GM12878 (cell line): ENCODE measurements at regions not wholly inside any gene's neighbourhood (a gene's known extent, or its start where the extent isn't known, plus 50 kb on each side); places are given as distances from the start of the nearest gene placed in this dataset.

Experiments used
- ATAC-seq: fragments of 200-7000 bp; cut with Tn5 transposase; 3 replicates; pipeline ENCODE4 v1.9.1; 2020; ENCODE audit warnings: mild to moderate bottlenecking, moderate library complexity
- BruUV-seq: library from RNA; stranded (reverse); fragments of 400-500 nt; replicated peaks from 2 replicates; lab custom pipeline; 2021; lab: Mats Ljungman, UMichigan
- CTCF ChIA-PET: fragments of 300-600 bp; sonication (Branson Sonifier 250); formaldehyde crosslinking; extraction: SDS; loops from one replicate; lab custom pipeline; 2021; ENCODE audit warnings: inconsistent platforms; lab: Yijun Ruan, JAX
- POLR2A ChIA-PET: fragments of 350-600 bp; formaldehyde crosslinking; extraction: SDS; loops from one replicate; lab custom pipeline; 2021; ENCODE audit warnings: inconsistent platforms; lab: Charles Lee
- RAD21 ChIA-PET: fragments of 300-600 bp; sonication (Branson Sonifier 250); formaldehyde crosslinking; loops from one replicate; lab custom pipeline; 2023; ENCODE audit warnings: antibody characterized with exemption; ENCODE audit not compliant: unreplicated experiment; lab: Charles Lee
- SMC1A ChIA-PET: fragments of 300-600 bp; sonication (Branson Sonifier 250); formaldehyde crosslinking; loops from one replicate; lab custom pipeline; 2023; ENCODE audit not compliant: unreplicated experiment, uncharacterized antibody; lab: Charles Lee
- DNase-seq: peaks from one replicate; pipeline ENCODE4 v3.0.0-alpha.2; 2011; ENCODE audit warnings: low read depth, low spot score
- FAIRE-seq: peaks from 3 replicates; lab custom pipeline; 2011; peaks lifted over from hg19 to GRCh38; lab: Jason Lieb, UNC
- H2AFZ ChIP-seq: 2 replicates; pipeline ENCODE4 v1.6.0; 2011; ENCODE audit warnings: low read depth, low read length, control low read depth; ENCODE audit not compliant: control insufficient read depth
- H3K27ac ChIP-seq: 2 replicates; pipeline ENCODE4 v1.5.1; 2011; ENCODE audit warnings: control low read depth; ENCODE audit not compliant: control insufficient read depth, insufficient read depth
- H3K27me3 ChIP-seq, 2 experiments: replicated peaks in 1 of 2; 2 replicates each; pipeline versions ENCODE4 v1.6.0 to v1.6.1; 2011; ENCODE audit warnings: low read length in 1 of 2; ENCODE audit not compliant: control insufficient read depth in 2 of 2, insufficient read depth in 2 of 2
- H3K36me3 ChIP-seq, 2 experiments: 2 replicates each; pipeline ENCODE4 v1.5.1; 2011; ENCODE audit warnings: low read length in 1 of 2; ENCODE audit not compliant: control insufficient read depth in 2 of 2, insufficient read depth in 2 of 2
- H3K4me1 ChIP-seq: 2 replicates; pipeline ENCODE4 v1.6.1; 2011; ENCODE audit warnings: mild to moderate bottlenecking, low read length, moderate library complexity, mixed read lengths; ENCODE audit not compliant: control insufficient read depth, insufficient read depth
- H3K4me2 ChIP-seq: 2 replicates; pipeline ENCODE4 v1.6.0; 2011; ENCODE audit warnings: control low read depth; ENCODE audit not compliant: control insufficient read depth, insufficient read depth
- H3K4me3 ChIP-seq: fragments of 200-600 bp; sonication (generic); 2 replicates; pipeline ENCODE4 v1.5.1; 2016
- H3K79me2 ChIP-seq: 2 replicates; pipeline ENCODE4 v1.6.0; 2011; ENCODE audit warnings: low read length; ENCODE audit not compliant: control insufficient read depth, insufficient read depth
- H3K9ac ChIP-seq: 2 replicates; pipeline ENCODE4 v1.8.0; 2011; ENCODE audit warnings: low read length, control low read depth, mixed read lengths; ENCODE audit not compliant: control insufficient read depth, insufficient read depth
- H3K9me3 ChIP-seq: replicated peaks from 3 replicates; pipeline ENCODE4 v1.5.1; 2011; ENCODE audit warnings: mild to moderate bottlenecking, low read length; ENCODE audit not compliant: control insufficient read depth, insufficient read depth
- H4K20me1 ChIP-seq: 2 replicates; pipeline ENCODE4 v1.6.0; 2011; ENCODE audit not compliant: control insufficient read depth, insufficient read depth
- CEBPB ChIP-seq, 2 experiments: fragments of 150-350 bp in 1 of 2; IDR thresholded peaks; 2 replicates each; pipeline ENCODE4 v1.6.1; 2012 to 2014; ENCODE audit warnings: low read depth in 2 of 2, low read length in 2 of 2, borderline replicate concordance in 1 of 2, inconsistent platforms in 1 of 2
- EP300 ChIP-seq, 2 experiments: fragments of 150-350 bp in 1 of 2; IDR thresholded peaks; 2 replicates each; pipeline ENCODE4 v1.6.1; 2011 to 2012; ENCODE audit warnings: low read depth in 2 of 2, low read length in 2 of 2, borderline replicate concordance in 1 of 2, improper control_type of control experiment in 1 of 2, inconsistent platforms in 1 of 2; ENCODE audit not compliant: control insufficient read depth in 1 of 2
- PAX8 ChIP-seq: fragments of 450-650 bp; IDR thresholded peaks from 2 replicates; pipeline ENCODE4 v1.6.1; 2017; ENCODE audit warnings: mild to moderate bottlenecking, moderate library complexity
- RAD21 ChIP-seq: IDR thresholded peaks from 2 replicates; pipeline ENCODE4 v1.6.1; 2011; ENCODE audit warnings: mild to moderate bottlenecking, low read depth, low read length, moderate library complexity; ENCODE audit not compliant: insufficient read depth
- TARDBP ChIP-seq: IDR thresholded peaks from 2 replicates; pipeline ENCODE4 v1.6.1; 2016; ENCODE audit warnings: borderline replicate concordance
- WGBS: methylation state at CpG from one replicate; pipeline ENCODE4 v1.1.6; 2016; ENCODE audit warnings: low lambda C conversion rate; ENCODE audit not compliant: insufficient replicate concordance, insufficient coverage; ENCODE audit errors: missing lambda C conversion rate; 5-methylcytosine and 5-hydroxymethylcytosine counted together
- in situ Hi-C: fragments of 300-500 bp; cut with MboI; formaldehyde crosslinking; loops from 9 replicates; pipeline ENCODE4 v1.14.3; 2018; ENCODE audit warnings: mixed read lengths
- intact Hi-C: fragments of 100-400 bp; cut with micrococcal nuclease; formaldehyde crosslinking; loops from one replicate; pipeline ENCODE4 v1.14.2; 2022; ENCODE audit not compliant: unreplicated experiment
- TF ChIP-seq, protein P1 (sequence below): fragments of 450-650 bp; IDR thresholded peaks from 2 replicates; pipeline ENCODE4 v1.6.1; 2016; ENCODE audit warnings: mild to moderate bottlenecking, moderate library complexity, borderline replicate concordance
- TF ChIP-seq, protein P2 (sequence below): IDR thresholded peaks from 2 replicates; pipeline ENCODE4 v1.6.1; 2012; ENCODE audit warnings: mild to moderate bottlenecking, low read depth, low read length
- TF ChIP-seq, protein P3 (sequence below): IDR thresholded peaks from 2 replicates; pipeline ENCODE4 v1.6.1; 2012; ENCODE audit warnings: low read depth, low read length, improper control_type of control experiment

DNA sequence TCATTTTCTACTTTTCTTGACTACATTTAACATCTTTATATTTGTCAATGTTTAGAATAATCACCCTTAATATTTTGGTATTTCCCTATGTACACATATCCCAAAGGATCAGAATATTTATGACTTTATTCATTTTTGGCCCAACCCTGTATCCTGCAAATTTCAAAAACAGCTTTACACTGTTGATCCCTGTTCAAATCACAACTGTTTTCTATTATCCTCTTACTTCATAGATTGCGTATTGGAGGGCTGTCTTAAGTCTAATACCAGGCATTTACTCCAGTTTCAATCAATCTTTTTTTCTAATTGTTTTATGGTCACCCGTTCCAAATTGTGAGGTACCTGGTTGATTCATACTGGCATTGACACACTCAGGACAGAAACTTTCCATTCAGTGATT, 107.9 kb downstream of the RPL22L1 start:
- ChIA-PET POLR2A (no interaction called here), CTCF (interaction anchor here (0.7 kb wide), 1 partner anchor 49 kb away, joined by 3 read pairs; no protein-coding TSS in a partner anchor), RAD21 (no interaction called here), SMC1A (no interaction called here)
- in situ Hi-C loops (no loop called here), intact Hi-C loops (no loop called here)
- Histone ChIP-seq H4K20me1 (no peaks in the 10 kb centered on the region), H3K36me3 (no peaks in the 10 kb centered on the region), H3K27ac (no peak overlapping the region), H3K9me3 (no peaks in the 10 kb centered on the region), H3K4me2 (no peak overlapping the region), H3K27me3 (no peaks in the 10 kb centered on the region; a peak in 2 of 4 replicates), H3K4me3 (no peak overlapping the region), H3K79me2 (no peaks in the 10 kb centered on the region), H2AFZ (no peak overlapping the region), H3K9ac (no peak overlapping the region), H3K4me1 (no peaks in the 10 kb centered on the region)
- DNase-seq (no peak), FAIRE-seq (no peak), ATAC-seq (no peak)
- TF ChIP-seq CEBPB (IDR thresholded peaks at IDR 0.05; ENCODE audit: borderline replicate concordance in 1 of 2, low read depth in 2 of 2, low read length in 2 of 2) = no peak
- TF ChIP-seq, protein P1, sequence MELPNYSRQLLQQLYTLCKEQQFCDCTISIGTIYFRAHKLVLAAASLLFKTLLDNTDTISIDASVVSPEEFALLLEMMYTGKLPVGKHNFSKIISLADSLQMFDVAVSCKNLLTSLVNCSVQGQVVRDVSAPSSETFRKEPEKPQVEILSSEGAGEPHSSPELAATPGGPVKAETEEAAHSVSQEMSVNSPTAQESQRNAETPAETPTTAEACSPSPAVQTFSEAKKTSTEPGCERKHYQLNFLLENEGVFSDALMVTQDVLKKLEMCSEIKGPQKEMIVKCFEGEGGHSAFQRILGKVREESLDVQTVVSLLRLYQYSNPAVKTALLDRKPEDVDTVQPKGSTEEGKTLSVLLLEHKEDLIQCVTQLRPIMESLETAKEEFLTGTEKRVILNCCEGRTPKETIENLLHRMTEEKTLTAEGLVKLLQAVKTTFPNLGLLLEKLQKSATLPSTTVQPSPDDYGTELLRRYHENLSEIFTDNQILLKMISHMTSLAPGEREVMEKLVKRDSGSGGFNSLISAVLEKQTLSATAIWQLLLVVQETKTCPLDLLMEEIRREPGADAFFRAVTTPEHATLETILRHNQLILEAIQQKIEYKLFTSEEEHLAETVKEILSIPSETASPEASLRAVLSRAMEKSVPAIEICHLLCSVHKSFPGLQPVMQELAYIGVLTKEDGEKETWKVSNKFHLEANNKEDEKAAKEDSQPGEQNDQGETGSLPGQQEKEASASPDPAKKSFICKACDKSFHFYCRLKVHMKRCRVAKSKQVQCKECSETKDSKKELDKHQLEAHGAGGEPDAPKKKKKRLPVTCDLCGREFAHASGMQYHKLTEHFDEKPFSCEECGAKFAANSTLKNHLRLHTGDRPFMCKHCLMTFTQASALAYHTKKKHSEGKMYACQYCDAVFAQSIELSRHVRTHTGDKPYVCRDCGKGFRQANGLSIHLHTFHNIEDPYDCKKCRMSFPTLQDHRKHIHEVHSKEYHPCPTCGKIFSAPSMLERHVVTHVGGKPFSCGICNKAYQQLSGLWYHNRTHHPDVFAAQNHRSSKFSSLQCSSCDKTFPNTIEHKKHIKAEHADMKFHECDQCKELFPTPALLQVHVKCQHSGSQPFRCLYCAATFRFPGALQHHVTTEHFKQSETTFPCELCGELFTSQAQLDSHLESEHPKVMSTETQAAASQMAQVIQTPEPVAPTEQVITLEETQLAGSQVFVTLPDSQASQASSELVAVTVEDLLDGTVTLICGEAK = no peak
- TF ChIP-seq RAD21 = no peak
- TF ChIP-seq EP300 (IDR thresholded peaks at IDR 0.05; ENCODE audit: borderline replicate concordance in 1 of 2, control insufficient read depth in 1 of 2, low read depth in 2 of 2, low read length in 2 of 2) = no peak
- TF ChIP-seq, protein P2, sequence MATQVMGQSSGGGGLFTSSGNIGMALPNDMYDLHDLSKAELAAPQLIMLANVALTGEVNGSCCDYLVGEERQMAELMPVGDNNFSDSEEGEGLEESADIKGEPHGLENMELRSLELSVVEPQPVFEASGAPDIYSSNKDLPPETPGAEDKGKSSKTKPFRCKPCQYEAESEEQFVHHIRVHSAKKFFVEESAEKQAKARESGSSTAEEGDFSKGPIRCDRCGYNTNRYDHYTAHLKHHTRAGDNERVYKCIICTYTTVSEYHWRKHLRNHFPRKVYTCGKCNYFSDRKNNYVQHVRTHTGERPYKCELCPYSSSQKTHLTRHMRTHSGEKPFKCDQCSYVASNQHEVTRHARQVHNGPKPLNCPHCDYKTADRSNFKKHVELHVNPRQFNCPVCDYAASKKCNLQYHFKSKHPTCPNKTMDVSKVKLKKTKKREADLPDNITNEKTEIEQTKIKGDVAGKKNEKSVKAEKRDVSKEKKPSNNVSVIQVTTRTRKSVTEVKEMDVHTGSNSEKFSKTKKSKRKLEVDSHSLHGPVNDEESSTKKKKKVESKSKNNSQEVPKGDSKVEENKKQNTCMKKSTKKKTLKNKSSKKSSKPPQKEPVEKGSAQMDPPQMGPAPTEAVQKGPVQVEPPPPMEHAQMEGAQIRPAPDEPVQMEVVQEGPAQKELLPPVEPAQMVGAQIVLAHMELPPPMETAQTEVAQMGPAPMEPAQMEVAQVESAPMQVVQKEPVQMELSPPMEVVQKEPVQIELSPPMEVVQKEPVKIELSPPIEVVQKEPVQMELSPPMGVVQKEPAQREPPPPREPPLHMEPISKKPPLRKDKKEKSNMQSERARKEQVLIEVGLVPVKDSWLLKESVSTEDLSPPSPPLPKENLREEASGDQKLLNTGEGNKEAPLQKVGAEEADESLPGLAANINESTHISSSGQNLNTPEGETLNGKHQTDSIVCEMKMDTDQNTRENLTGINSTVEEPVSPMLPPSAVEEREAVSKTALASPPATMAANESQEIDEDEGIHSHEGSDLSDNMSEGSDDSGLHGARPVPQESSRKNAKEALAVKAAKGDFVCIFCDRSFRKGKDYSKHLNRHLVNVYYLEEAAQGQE = no peak
- TF ChIP-seq TARDBP = no peak
- TF ChIP-seq, protein P3, sequence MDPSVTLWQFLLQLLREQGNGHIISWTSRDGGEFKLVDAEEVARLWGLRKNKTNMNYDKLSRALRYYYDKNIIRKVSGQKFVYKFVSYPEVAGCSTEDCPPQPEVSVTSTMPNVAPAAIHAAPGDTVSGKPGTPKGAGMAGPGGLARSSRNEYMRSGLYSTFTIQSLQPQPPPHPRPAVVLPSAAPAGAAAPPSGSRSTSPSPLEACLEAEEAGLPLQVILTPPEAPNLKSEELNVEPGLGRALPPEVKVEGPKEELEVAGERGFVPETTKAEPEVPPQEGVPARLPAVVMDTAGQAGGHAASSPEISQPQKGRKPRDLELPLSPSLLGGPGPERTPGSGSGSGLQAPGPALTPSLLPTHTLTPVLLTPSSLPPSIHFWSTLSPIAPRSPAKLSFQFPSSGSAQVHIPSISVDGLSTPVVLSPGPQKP = no peak
- TF ChIP-seq PAX8 = no peak
- 2% methylated on average over 2 of the region's 2 CpGs for WGBS
- BruUV-seq = no TSS peak
